A172 (cell line): ENCODE measurements at regions not wholly inside any gene's neighbourhood (a gene's known extent, or its start where the extent isn't known, plus 50 kb on each side); places are given as distances from the start of the nearest gene placed in this dataset.

Experiments
- DNase-seq: peaks from one replicate; pipeline ENCODE4 v3.0.0-alpha.2; 2015; ENCODE audit warnings: low spot score

- no peak for DNase-seq
Measured at GRCh38 chr3:3258281-3258680, 78.8 kb upstream of the CRBN start.

GRCh38 chr3:3241596-3241995 is 62.1 kb upstream of the CRBN start:
- no peak for DNase-seq

- no peak for DNase-seq
Measured at GRCh38 chr3:3240986-3241385, 61.5 kb upstream of the CRBN start.

- DNase-seq, result no peak
Measured at GRCh38 chr3:3237979-3238378, 58.5 kb upstream of the CRBN start.

- no peak for DNase-seq
Measured at GRCh38 chr3:3232251-3232650, 52.8 kb upstream of the CRBN start.
